Fibroblast of lung (primary cell): ENCODE measurements at regions not wholly inside any gene's neighbourhood (a gene's known extent, or its start where the extent isn't known, plus 50 kb on each side); places are given as distances from the start of the nearest gene placed in this dataset.

Experiments
- EZH2 ChIP-seq: IDR thresholded peaks from 2 replicates; pipeline ENCODE4 v1.5.1; 2012; ENCODE audit warnings: low read length, control low read depth, mild to moderate bottlenecking; ENCODE audit errors: missing control alignments
- TF ChIP-seq, protein P1 (sequence below), 2 donors: IDR thresholded peaks in 1 of 2; conservative IDR thresholded peaks in 1 of 2; 1 replicate in 1 of 2; 2 replicates in 1 of 2; pipeline ENCODE4 v1.5.1; 2011 to 2012; ENCODE audit warnings: low read length in 2 of 2, control low read depth in 1 of 2, inconsistent platforms in 1 of 2, low read depth in 1 of 2, mild to moderate bottlenecking in 1 of 2

DNA sequence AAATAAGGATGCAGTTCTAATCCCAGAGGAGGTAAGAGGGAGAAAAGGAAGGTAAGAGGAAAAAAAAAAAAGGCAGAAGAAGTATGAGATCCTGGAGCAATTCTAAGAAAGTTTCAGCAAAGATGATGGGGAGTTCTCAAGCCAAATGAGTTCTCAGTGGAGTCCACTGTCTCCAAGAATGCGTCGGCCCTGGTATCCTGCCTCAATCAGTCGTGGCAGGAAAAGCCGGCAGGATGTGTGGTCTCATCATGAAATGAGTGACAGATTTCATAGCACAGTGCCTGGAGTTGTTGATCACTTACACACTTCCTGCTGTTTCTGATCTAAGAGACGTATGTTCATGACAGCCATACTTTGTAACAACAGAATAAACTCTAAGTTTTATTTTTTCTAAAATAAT lies 554.9 kb downstream of the NXPH1 start:
- TF ChIP-seq, protein P1, sequence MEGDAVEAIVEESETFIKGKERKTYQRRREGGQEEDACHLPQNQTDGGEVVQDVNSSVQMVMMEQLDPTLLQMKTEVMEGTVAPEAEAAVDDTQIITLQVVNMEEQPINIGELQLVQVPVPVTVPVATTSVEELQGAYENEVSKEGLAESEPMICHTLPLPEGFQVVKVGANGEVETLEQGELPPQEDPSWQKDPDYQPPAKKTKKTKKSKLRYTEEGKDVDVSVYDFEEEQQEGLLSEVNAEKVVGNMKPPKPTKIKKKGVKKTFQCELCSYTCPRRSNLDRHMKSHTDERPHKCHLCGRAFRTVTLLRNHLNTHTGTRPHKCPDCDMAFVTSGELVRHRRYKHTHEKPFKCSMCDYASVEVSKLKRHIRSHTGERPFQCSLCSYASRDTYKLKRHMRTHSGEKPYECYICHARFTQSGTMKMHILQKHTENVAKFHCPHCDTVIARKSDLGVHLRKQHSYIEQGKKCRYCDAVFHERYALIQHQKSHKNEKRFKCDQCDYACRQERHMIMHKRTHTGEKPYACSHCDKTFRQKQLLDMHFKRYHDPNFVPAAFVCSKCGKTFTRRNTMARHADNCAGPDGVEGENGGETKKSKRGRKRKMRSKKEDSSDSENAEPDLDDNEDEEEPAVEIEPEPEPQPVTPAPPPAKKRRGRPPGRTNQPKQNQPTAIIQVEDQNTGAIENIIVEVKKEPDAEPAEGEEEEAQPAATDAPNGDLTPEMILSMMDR (conservative IDR thresholded peaks at IDR 0.05 in 1 of 2, IDR thresholded peaks at IDR 0.05 in 1 of 2; ENCODE audit: low read depth in 1 of 2, low read length in 2 of 2): no peak
- TF ChIP-seq EZH2: no peak
